A549 (cell line): ENCODE measurements at regions not wholly inside any gene's neighbourhood (a gene's known extent, or its start where the extent isn't known, plus 50 kb on each side); places are given as distances from the start of the nearest gene placed in this dataset.

Experiments
- ATAC-seq, 2 experiments: fragments of 200-7000 bp in 1 of 2; fragments of >200 bp in 1 of 2; cut with Nextera tagmentation in 1 of 2; cut with Tn5 transposase in 1 of 2; 3 replicates each; pipeline versions ENCODE4 v1.8.0 to v1.9.1; 2018 to 2020; ENCODE audit warnings: mild to moderate bottlenecking in 1 of 2, moderate library complexity in 1 of 2
- CTCF ChIA-PET: fragments of 300-600 bp; sonication (Branson Sonifier 250); formaldehyde crosslinking; extraction: SDS; loops from one replicate; lab custom pipeline; 2021; ENCODE audit warnings: antibody characterized with exemption, inconsistent platforms; lab: Yijun Ruan, JAX
- POLR2A ChIA-PET: fragments of 350-600 bp; formaldehyde crosslinking; extraction: SDS; loops from one replicate; lab custom pipeline; 2021; ENCODE audit warnings: antibody characterized with exemption, inconsistent platforms; lab: Yijun Ruan, JAX
- DNase-seq, 2 experiments: peaks; one replicate each; pipeline versions ENCODE4 v3.0.0 to v3.0.0-alpha.2; 2011 to 2016; ENCODE audit warnings: low read depth in 1 of 2, low spot score in 1 of 2
- FAIRE-seq: peaks from 2 replicates; lab custom pipeline; 2011; peaks lifted over from hg19 to GRCh38; lab: Jason Lieb, UNC
- H3K27ac ChIP-seq, 2 experiments: fragments of >200 bp; sonication (Bioruptor Twin); formaldehyde crosslinking; 3 replicates each; pipeline ENCODE4 v1.5.1; 2016 to 2017
- H3K4me1 ChIP-seq: fragments of >200 bp; sonication (Bioruptor Twin); formaldehyde crosslinking; 3 replicates; pipeline ENCODE4 v1.6.1; 2016
- H3K4me2 ChIP-seq: fragments of >200 bp; sonication (Bioruptor Twin); formaldehyde crosslinking; 3 replicates; pipeline ENCODE4 v1.6.1; 2016
- H3K4me3 ChIP-seq: fragments of >200 bp; sonication (Bioruptor Twin); formaldehyde crosslinking; 3 replicates; pipeline ENCODE4 v1.5.1; 2016
- H3K9me3 ChIP-seq: fragments of >200 bp; sonication (Bioruptor Twin); formaldehyde crosslinking; 3 replicates; pipeline ENCODE4 v1.6.1; 2016
- BCL3 ChIP-seq: fragments of >200 bp; sonication (Bioruptor Twin); formaldehyde crosslinking; IDR thresholded peaks from 3 replicates; pipeline ENCODE4 v1.6.1; 2016
- CBX8 ChIP-seq: fragments of 200-600 bp; sonication (generic); IDR thresholded peaks from 2 replicates; pipeline ENCODE4 v1.6.1; 2016
- CEBPB ChIP-seq, 2 experiments: fragments of >200 bp in 1 of 2; sonication (Bioruptor Twin) in 1 of 2; formaldehyde crosslinking in 1 of 2; IDR thresholded peaks; 2 replicates each; pipeline ENCODE4 v1.6.1; 2012 to 2016
- FOSL2 ChIP-seq, 2 experiments: fragments of 450-650 bp in 1 of 2; fragments of >200 bp in 1 of 2; sonication (Bioruptor Twin) in 1 of 2; formaldehyde crosslinking; IDR thresholded peaks; 2 replicates each; pipeline versions ENCODE4 v1.5.0 to v1.6.1; 2016 to 2020; ENCODE audit warnings: mild to moderate bottlenecking in 1 of 2, moderate library complexity in 1 of 2
- GATA3 ChIP-seq: IDR thresholded peaks from 2 replicates; pipeline ENCODE4 v1.6.1; 2012; ENCODE audit warnings: borderline replicate concordance
- JUN ChIP-seq, 2 experiments: fragments of >200 bp; sonication (Bioruptor Twin); formaldehyde crosslinking; IDR thresholded peaks; 2 replicates in 1 of 2; 3 replicates in 1 of 2; pipeline ENCODE4 v1.6.1; 2016 to 2017
- JUNB ChIP-seq: fragments of >200 bp; sonication (Bioruptor Twin); formaldehyde crosslinking; IDR thresholded peaks from 2 replicates; pipeline ENCODE4 v1.6.1; 2016
- MAX ChIP-seq: IDR thresholded peaks from 2 replicates; pipeline ENCODE4 v1.6.1; 2012
- MAZ ChIP-seq: fragments of 150-350 bp; IDR thresholded peaks from 2 replicates; pipeline ENCODE4 v1.6.1; 2014; ENCODE audit warnings: antibody characterized with exemption, low read depth, low read length, borderline replicate concordance
- MYC ChIP-seq: IDR thresholded peaks from 2 replicates; pipeline ENCODE4 v1.6.1; 2012; ENCODE audit warnings: mild to moderate bottlenecking, inconsistent platforms, low read length, improper control_type of control experiment, borderline replicate concordance
- NR3C1 ChIP-seq: fragments of >200 bp; sonication (Bioruptor Twin); formaldehyde crosslinking; IDR thresholded peaks from 3 replicates; pipeline ENCODE4 v1.6.1; 2017
- POLR2AphosphoS2 ChIP-seq: conservative IDR thresholded peaks from 2 replicates; pipeline ENCODE4 v1.6.1; 2012; ENCODE audit warnings: low read length, improper control_type of control experiment, inconsistent platforms
- RCOR1 ChIP-seq: fragments of 150-350 bp; IDR thresholded peaks from 2 replicates; pipeline ENCODE4 v1.6.1; 2014; ENCODE audit warnings: antibody characterized with exemption, low read length, low read depth
- WGBS: methylation state at CpG from one replicate; pipeline ENCODE4 v1.1.6; 2017; ENCODE audit errors: missing lambda C conversion rate; 5-methylcytosine and 5-hydroxymethylcytosine counted together
- TF ChIP-seq, protein P1 (sequence below): fragments of 250-450 bp; sonication (Bioruptor Pico); IDR thresholded peaks from 2 replicates; pipeline ENCODE4 v1.5.0; 2021; ENCODE audit warnings: mild to moderate bottlenecking, moderate library complexity, borderline replicate concordance

DNA sequence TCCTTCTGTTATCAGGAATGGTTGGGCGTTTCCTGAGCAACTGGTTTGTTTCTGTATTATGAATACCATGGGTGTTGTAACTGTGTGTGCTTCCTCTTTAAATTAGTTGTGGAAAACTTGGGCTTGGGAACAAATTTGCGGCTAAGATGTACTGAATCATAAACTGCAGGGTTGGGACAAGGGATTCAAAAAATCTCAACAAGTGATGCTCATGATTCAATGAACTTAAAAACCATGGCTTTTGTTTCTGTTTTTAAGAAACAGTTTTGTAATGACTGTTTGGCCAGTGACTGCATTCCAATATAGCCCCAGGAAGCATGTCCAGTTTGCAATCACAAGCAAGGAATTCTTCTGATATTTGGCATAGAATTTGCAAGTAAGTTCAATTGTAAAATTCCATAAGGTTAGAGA is 657.5 kb upstream of the WWC1 start:
- DNase-seq: peak in 1 of 2 experiments; percentile 40
- peak overlapping the region; percentile 59 for H3K4me2 ChIP-seq
- CTCF ChIA-PET: interaction anchor here (1.4 kb wide), 1 partner anchor 88 kb away, joined by 3 read pairs; no protein-coding TSS in a partner anchor
- ATAC-seq: peak; percentile 55 to 71; a peak in 4 of 6 replicates
- TF ChIP-seq FOSL2 (IDR thresholded peaks at IDR 0.05) (no peak), FOSL2 (CRISPR knock-in tag; IDR thresholded peaks at IDR 0.05) (0 out of 2 replicates have a peak, but pooled peaks have one; percentile 10), NR3C1 (no peak), MAZ (no peak), MYC (no peak)
- H3K27ac ChIP-seq: peak overlapping the region; percentile 45 to 62; a peak in 5 of 6 replicates
- peaks cover 27% of the 10 kb centered on the region for H3K4me1 ChIP-seq
- FAIRE-seq: no peak
- no peaks in the 10 kb centered on the region for H3K9me3 ChIP-seq
- POLR2A ChIA-PET: no interaction called here
- H3K4me3 ChIP-seq: no peak overlapping the region
- WGBS: 49% methylated on average over 2 of the region's 2 CpGs

GRCh38 chr5:167634432-167634831 is 657.0 kb upstream of the WWC1 start:
- Histone ChIP-seq H3K4me1 (peaks cover 32% of the 10 kb centered on the region), H3K9me3 (no peaks in the 10 kb centered on the region), H3K4me2 (peak overlapping the region; percentile 59), H3K27ac (peak overlapping the region; percentile 45 to 76; a peak in 5 of 6 replicates), H3K4me3 (no peak overlapping the region)
- TF ChIP-seq, protein P1, sequence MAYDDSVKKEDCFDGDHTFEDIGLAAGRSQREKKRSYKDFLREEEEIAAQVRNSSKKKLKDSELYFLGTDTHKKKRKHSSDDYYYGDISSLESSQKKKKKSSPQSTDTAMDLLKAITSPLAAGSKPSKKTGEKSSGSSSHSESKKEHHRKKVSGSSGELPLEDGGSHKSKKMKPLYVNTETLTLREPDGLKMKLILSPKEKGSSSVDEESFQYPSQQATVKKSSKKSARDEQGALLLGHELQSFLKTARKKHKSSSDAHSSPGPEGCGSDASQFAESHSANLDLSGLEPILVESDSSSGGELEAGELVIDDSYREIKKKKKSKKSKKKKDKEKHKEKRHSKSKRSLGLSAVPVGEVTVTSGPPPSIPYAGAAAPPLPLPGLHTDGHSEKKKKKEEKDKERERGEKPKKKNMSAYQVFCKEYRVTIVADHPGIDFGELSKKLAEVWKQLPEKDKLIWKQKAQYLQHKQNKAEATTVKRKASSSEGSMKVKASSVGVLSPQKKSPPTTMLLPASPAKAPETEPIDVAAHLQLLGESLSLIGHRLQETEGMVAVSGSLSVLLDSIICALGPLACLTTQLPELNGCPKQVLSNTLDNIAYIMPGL (CRISPR knock-in tag): no peak
- TF ChIP-seq JUNB (peak; percentile 57; the same call in 1 of the 2 replicates), JUN (IDR thresholded peaks at IDR 0.05) (0 out of 5 replicates have a peak, but pooled peaks of 1 of the 2 experiments have one; percentile 35), GATA3 (peak; percentile 53; the same call in 1 of the 2 replicates), FOSL2 (IDR thresholded peaks at IDR 0.05) (no peak; the same call in none of the 2 replicates), FOSL2 (CRISPR knock-in tag; IDR thresholded peaks at IDR 0.05) (peak; percentile 8; the same call in 1 of the 2 replicates), CEBPB (IDR thresholded peaks at IDR 0.05) (peak; percentile 42 to 67; a peak in 1 of 4 replicates), BCL3 (no peak)
- CTCF ChIA-PET: no interaction called here
- ATAC-seq (peak; percentile 77 to 88), DNase-seq (peak in 1 of 2 experiments; percentile 59), FAIRE-seq (no peak)
- POLR2A ChIA-PET: interaction anchor here (0.7 kb wide), 1 partner anchor 66 kb away, joined by 7 read pairs; no protein-coding TSS in a partner anchor
- WGBS: 7% methylated on average over 1 of the region's 1 CpG

GRCh38 chr5:167638816-167639215 is 652.6 kb upstream of the WWC1 start:
- no peak for DNase-seq
- CTCF ChIA-PET: no interaction called here
- Histone ChIP-seq H3K9me3 (no peaks in the 10 kb centered on the region), H3K27ac (peak overlapping the region; percentile 47 to 55; a peak in 3 of 6 replicates), H3K4me3 (no peak overlapping the region), H3K4me2 (peak overlapping the region; percentile 8; the same call in 1 of the 3 replicates)
- WGBS: 85% methylated on average over 2 of the region's 2 CpGs
- TF ChIP-seq POLR2AphosphoS2: no peak
- TF ChIP-seq, all 56 proteins: peak for 0
- FAIRE-seq (no peak), ATAC-seq (no peak)
- peaks cover 47% of the 10 kb centered on the region for H3K4me1 ChIP-seq
- POLR2A ChIA-PET: no interaction called here

DNA sequence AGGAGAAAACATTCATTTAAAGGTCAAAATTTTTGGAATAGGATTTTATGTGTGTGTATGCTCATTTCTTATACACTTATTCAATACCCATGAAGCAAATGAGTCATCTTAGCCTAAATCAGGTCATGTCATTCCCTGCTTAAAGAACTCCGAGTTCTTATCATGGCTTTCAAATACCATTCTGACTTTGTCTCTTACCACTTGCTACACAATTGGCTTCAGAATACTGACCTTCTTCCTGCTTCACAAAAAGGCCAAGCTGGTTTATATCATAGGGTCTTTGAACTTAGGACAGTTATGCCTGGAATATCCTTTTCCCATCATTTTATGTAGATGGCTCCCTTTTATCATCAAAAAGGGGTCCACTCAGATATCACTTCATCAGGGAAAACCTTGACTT is 652.2 kb upstream of the WWC1 start:
- peaks cover 47% of the 10 kb centered on the region for H3K4me1 ChIP-seq
- TF ChIP-seq FOSL2 (IDR thresholded peaks at IDR 0.05): no peak
- 0 out of 2 replicates have a peak, but pooled peaks have one; percentile 17 for TF ChIP-seq FOSL2 (CRISPR knock-in tag; IDR thresholded peaks at IDR 0.05)
- no peak for TF ChIP-seq MAX
- TF ChIP-seq RCOR1: no peak
- TF ChIP-seq CBX8: no peak
- POLR2A ChIA-PET: no interaction called here
- DNase-seq (no peak), ATAC-seq (no peak), FAIRE-seq (no peak)
- WGBS: 17% methylated on average over 1 of the region's 1 CpG
- peak overlapping the region; percentile 8; the same call in 1 of the 3 replicates for H3K4me2 ChIP-seq
- H3K4me3 ChIP-seq: no peak overlapping the region
- H3K9me3 ChIP-seq: no peaks in the 10 kb centered on the region
- CTCF ChIA-PET: interaction anchor here (0.6 kb wide), 1 partner anchor 38 kb away, joined by 4 read pairs; no protein-coding TSS in a partner anchor
- H3K27ac ChIP-seq: peak overlapping the region; percentile 2 to 58; a peak in 4 of 6 replicates
